ENCODE measurements at regions not wholly inside any gene's neighbourhood (a gene's known extent, or its start where the extent isn't known, plus 50 kb on each side); places are given as distances from the start of the nearest gene placed in this dataset.

GRCh38 chr5:44199408-44199807 lies 189.8 kb downstream of the FGF10 start:
- no peak overlapping the region for H3K4me3 ChIP-seq (ENCODE audit: low read depth, low read length)
- DNase-seq (ENCODE audit: low read depth) = no peak
- TF ChIP-seq CTCF (conservative IDR thresholded peaks at IDR 0.05; ENCODE audit: low read depth, low read length) = no peak

GRCh38 chr5:44189255-44189654 lies 200.0 kb downstream of the FGF10 start:
- TF ChIP-seq CTCF (conservative IDR thresholded peaks at IDR 0.05; ENCODE audit: low read depth, low read length) = no peak
- DNase-seq (ENCODE audit: low read depth) = no peak
- H3K4me3 ChIP-seq (ENCODE audit: low read depth, low read length) = no peak overlapping the region

- no peak overlapping the region for H3K4me3 ChIP-seq (ENCODE audit: low read depth, low read length)
- no peak for TF ChIP-seq CTCF (conservative IDR thresholded peaks at IDR 0.05; ENCODE audit: low read depth, low read length)
- DNase-seq (ENCODE audit: low read depth) = no peak
These were observed 201.2 kb downstream of the FGF10 start for GRCh38 chr5:44187973-44188372.

- H3K4me3 ChIP-seq (ENCODE audit: low read depth, low read length) = no peak overlapping the region
- TF ChIP-seq CTCF (conservative IDR thresholded peaks at IDR 0.05; ENCODE audit: low read depth, low read length) = no peak
- DNase-seq (ENCODE audit: low read depth) = no peak
These were observed 205.5 kb downstream of the FGF10 start for GRCh38 chr5:44183753-44184152.

- DNase-seq (ENCODE audit: low read depth) = no peak
- H3K4me3 ChIP-seq (ENCODE audit: low read depth, low read length) = no peak overlapping the region
- no peak for TF ChIP-seq CTCF (conservative IDR thresholded peaks at IDR 0.05; ENCODE audit: low read depth, low read length)
These were observed 205.9 kb downstream of the FGF10 start for GRCh38 chr5:44183312-44183711.

- DNase-seq (ENCODE audit: low read depth) = no peak
- H3K4me3 ChIP-seq (ENCODE audit: low read depth, low read length) = no peak overlapping the region
- no peak for TF ChIP-seq CTCF (conservative IDR thresholded peaks at IDR 0.05; ENCODE audit: low read depth, low read length)
These were observed 210.8 kb downstream of the FGF10 start for GRCh38 chr5:44178414-44178813.

- H3K4me3 ChIP-seq (ENCODE audit: low read depth, low read length) = no peak overlapping the region
- no peak for DNase-seq (ENCODE audit: low read depth)
- no peak for TF ChIP-seq CTCF (conservative IDR thresholded peaks at IDR 0.05; ENCODE audit: low read depth, low read length)
These were observed 221.7 kb downstream of the FGF10 start for GRCh38 chr5:44167540-44167939.
